ENCODE measurements at regions not wholly inside any gene's neighbourhood (a gene's known extent, or its start where the extent isn't known, plus 50 kb on each side); places are given as distances from the start of the nearest gene placed in this dataset.

DNA sequence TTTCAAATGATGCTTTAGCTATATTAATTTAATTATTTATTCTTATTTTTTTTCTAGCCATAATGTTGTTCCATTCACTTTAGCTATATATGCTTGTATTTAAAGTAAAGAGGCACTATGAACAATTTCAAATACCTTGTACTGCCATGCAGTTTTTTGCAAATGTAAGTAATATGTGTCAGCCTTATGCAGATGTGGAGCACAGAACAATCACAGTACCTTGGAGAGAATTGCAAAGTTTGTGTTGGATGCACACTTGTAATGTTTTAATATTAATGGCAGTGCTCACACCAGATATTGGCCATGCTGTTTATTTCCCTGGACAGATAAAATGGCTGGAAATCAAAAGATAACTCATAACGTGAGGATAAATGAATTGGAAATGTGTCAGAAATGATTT, 663.5 kb upstream of the SEMA3D start:
- Mint-ChIP-seq H3K27me3 (ENCODE audit: insufficient read depth) (no peaks in the 10 kb centered on the region), H3K4me1 (ENCODE audit: low read depth) (no peaks in the 10 kb centered on the region), H3K4me3 (no peak overlapping the region), H3K36me3 (ENCODE audit: low read depth) (no peaks in the 10 kb centered on the region), H3K27ac (no peak overlapping the region), H3K9me3 (no peaks in the 10 kb centered on the region)
- TF ChIP-seq, protein P1, sequence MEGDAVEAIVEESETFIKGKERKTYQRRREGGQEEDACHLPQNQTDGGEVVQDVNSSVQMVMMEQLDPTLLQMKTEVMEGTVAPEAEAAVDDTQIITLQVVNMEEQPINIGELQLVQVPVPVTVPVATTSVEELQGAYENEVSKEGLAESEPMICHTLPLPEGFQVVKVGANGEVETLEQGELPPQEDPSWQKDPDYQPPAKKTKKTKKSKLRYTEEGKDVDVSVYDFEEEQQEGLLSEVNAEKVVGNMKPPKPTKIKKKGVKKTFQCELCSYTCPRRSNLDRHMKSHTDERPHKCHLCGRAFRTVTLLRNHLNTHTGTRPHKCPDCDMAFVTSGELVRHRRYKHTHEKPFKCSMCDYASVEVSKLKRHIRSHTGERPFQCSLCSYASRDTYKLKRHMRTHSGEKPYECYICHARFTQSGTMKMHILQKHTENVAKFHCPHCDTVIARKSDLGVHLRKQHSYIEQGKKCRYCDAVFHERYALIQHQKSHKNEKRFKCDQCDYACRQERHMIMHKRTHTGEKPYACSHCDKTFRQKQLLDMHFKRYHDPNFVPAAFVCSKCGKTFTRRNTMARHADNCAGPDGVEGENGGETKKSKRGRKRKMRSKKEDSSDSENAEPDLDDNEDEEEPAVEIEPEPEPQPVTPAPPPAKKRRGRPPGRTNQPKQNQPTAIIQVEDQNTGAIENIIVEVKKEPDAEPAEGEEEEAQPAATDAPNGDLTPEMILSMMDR (IDR thresholded peaks at IDR 0.05): no peak
- DNase-seq: no peak

DNA sequence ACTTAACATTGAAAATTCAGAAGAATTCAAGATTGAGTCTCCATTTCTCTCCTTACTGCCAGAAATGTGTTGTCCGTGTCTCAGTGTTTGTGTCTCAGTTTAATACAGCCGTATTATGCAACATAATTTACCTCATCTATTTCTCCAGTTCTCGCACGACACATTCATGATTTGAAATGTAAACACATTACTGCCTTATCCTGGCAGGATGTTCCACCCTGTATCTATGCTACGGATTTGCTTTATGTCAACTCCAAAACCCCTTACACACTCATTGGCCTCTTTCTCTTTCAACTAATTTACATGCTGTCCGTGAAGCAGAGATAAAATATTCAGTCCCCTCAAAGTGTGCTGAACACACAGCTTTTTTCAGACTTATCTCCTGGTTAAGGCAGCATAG, 653.7 kb upstream of the SEMA3D start:
- DNase-seq: no peak
- TF ChIP-seq, protein P1 (IDR thresholded peaks at IDR 0.05): no peak
- no peaks in the 10 kb centered on the region for H3K36me3 Mint-ChIP-seq (ENCODE audit: low read depth)
- H3K9me3 Mint-ChIP-seq: no peaks in the 10 kb centered on the region
- H3K4me3 Mint-ChIP-seq: no peak overlapping the region
- H3K27ac Mint-ChIP-seq: no peak overlapping the region
- H3K4me1 Mint-ChIP-seq (ENCODE audit: low read depth): no peaks in the 10 kb centered on the region
- H3K27me3 Mint-ChIP-seq (ENCODE audit: insufficient read depth): no peaks in the 10 kb centered on the region

DNA sequence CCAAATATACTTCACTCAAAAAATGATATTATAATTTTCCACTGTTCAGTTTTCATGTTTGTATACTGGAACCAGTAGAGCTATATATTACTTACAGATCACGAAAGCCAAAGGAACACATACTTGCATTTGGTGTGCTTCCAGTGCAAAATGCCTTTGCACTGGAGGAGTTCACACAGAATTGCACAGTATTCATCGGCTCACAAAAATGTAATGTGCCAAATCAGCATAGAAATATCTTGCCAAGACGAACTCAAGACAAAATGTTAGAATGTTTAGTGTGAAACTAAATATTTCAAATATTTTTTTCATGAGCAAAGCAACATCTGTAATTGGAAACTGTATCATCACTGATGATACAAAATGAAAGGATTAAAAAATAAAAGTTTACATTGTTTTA, 646.2 kb upstream of the SEMA3D start:
- H3K9me3 Mint-ChIP-seq: no peaks in the 10 kb centered on the region
- DNase-seq: no peak
- H3K27me3 Mint-ChIP-seq (ENCODE audit: insufficient read depth): no peaks in the 10 kb centered on the region
- no peak overlapping the region for H3K4me3 Mint-ChIP-seq
- no peaks in the 10 kb centered on the region for H3K36me3 Mint-ChIP-seq (ENCODE audit: low read depth)
- no peaks in the 10 kb centered on the region for H3K4me1 Mint-ChIP-seq (ENCODE audit: low read depth)
- no peak overlapping the region for H3K27ac Mint-ChIP-seq
- TF ChIP-seq, protein P1 (IDR thresholded peaks at IDR 0.05): no peak

DNA sequence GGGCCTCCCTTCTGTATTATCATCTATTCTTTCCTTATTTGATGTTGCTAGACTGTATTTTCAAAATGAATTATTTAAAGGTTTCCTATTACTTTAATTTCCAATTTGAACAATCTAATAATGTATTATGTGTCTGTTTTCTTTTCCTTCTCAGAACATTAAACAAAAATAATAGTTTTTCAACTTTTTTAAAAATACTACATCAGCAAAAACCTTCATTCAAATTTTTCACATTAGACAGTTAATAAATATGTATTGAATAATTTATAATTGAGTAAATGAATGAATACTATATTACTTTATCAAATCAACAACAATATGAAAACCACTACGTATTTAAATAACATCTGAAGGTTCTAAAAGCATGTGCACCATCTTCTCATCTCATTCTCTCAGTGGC, 644.1 kb upstream of the SEMA3D start:
- no peaks in the 10 kb centered on the region for H3K36me3 Mint-ChIP-seq (ENCODE audit: low read depth)
- no peak overlapping the region for H3K4me3 Mint-ChIP-seq
- no peaks in the 10 kb centered on the region for H3K4me1 Mint-ChIP-seq (ENCODE audit: low read depth)
- no peak for DNase-seq
- no peaks in the 10 kb centered on the region; the same call in 1 of the 2 replicates for H3K27me3 Mint-ChIP-seq (ENCODE audit: insufficient read depth)
- H3K9me3 Mint-ChIP-seq: no peaks in the 10 kb centered on the region
- no peak overlapping the region for H3K27ac Mint-ChIP-seq
- TF ChIP-seq, protein P1 (IDR thresholded peaks at IDR 0.05): no peak

DNA sequence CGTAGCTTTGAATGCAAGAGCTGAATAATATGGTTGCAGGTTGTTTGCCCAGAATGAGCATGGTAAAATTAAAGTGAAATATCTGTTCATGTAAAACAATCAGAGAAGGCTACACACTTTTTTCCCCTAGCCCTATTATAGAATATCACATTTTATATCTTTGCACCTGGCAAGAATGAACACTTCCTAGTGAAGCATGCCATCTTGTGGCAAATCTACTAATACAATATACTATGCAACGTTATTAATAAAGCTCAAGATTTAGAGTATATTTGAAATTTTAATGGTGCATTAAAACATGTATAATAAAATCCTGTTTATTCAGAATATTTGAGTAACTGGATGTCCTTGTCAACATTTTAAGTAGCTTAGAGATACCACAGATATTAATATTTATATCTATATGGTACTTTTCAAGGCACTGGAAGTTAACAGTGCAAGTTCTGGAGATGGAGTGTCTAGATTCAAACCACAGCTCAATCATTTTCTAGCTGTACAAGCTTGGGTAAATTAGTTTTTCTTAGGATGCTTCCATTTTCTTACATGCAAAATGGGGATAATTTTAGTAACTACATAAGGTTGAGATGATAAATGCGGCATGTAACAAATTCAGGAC, 643.1 kb upstream of the SEMA3D start:
- Mint-ChIP-seq H3K9me3 (no peaks in the 10 kb centered on the region), H3K36me3 (ENCODE audit: low read depth) (no peaks in the 10 kb centered on the region), H3K27me3 (ENCODE audit: insufficient read depth) (no peaks in the 10 kb centered on the region; the same call in 1 of the 2 replicates), H3K4me3 (no peak overlapping the region), H3K4me1 (ENCODE audit: low read depth) (no peaks in the 10 kb centered on the region), H3K27ac (no peak overlapping the region)
- peak; percentile 31 for DNase-seq
- TF ChIP-seq, protein P1 (IDR thresholded peaks at IDR 0.05): peak; percentile 67; the same call in 1 of the 2 replicates
